LHCN-M2 (cell line): ENCODE measurements at regions not wholly inside any gene's neighbourhood (a gene's known extent, or its start where the extent isn't known, plus 50 kb on each side); places are given as distances from the start of the nearest gene placed in this dataset.

ENCODE experiments used
- DNase-seq: peaks from one replicate; pipeline ENCODE4 v3.0.0-alpha.2; 2012; ENCODE audit warnings: low read depth

DNA sequence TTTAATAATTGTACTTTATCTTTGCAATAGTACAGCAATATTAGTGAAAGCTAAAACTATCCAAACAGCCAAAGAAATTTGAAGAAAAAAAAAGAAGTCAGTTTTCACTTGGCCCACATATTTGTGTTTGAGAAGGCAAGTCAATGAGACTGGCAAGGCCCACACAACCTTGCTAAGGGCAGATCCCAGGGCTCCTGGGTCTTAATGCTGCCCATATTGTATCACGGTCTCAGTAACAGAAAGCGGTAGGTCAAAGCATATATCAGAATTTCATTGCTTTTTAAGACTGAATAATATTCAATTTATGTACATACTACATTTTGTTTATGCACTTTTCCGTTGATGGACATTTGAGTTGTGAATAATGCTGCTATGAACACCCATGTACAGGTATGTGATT, 262.0 kb upstream of the TOPAZ1 start:
- DNase-seq: no peak

DNA sequence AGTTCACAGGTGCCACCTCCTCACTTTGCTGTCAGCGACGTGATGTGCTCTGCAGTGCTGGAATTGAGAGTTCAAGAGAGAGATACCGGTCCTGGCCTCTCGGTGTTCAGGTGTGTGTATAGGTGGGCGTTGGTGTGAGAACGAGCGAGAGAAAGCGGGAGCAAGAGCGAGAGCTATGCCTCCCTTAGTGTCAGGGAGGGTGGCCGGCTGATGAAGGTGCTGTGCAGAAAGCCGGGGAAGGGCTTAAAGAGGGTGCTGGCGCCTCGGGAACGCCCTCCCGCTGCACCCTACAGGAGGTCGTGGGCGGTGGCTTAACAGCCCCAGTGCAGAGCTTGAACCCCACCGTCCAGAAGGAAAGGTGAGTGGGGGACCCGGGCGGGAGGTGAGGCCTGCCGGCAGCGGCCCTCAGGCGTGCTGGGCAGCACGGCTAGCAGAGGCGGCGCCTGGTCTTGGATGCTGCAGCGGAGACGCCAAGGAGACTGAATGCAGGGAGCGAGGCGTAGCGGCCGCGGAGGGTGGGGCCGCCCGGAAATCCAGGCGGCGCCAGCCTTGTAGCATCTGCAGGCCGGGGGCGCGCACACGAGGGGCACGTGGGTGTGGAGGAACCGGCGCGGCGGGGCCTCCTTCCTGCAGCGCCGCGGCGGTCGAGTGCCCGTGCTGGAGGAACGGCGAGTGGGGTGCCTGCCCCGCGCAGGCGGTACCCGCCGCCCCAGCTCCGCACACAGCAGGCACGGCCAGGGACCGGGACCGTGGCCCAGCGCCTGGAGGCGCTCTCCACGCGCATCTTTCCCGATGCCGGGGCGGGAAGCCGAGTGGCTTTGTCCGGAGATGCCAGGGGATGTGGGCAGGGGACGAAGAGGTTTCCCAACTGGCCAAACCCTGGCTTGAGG, 246.8 kb upstream of the TOPAZ1 start:
- DNase-seq: peak; percentile 51

DNA sequence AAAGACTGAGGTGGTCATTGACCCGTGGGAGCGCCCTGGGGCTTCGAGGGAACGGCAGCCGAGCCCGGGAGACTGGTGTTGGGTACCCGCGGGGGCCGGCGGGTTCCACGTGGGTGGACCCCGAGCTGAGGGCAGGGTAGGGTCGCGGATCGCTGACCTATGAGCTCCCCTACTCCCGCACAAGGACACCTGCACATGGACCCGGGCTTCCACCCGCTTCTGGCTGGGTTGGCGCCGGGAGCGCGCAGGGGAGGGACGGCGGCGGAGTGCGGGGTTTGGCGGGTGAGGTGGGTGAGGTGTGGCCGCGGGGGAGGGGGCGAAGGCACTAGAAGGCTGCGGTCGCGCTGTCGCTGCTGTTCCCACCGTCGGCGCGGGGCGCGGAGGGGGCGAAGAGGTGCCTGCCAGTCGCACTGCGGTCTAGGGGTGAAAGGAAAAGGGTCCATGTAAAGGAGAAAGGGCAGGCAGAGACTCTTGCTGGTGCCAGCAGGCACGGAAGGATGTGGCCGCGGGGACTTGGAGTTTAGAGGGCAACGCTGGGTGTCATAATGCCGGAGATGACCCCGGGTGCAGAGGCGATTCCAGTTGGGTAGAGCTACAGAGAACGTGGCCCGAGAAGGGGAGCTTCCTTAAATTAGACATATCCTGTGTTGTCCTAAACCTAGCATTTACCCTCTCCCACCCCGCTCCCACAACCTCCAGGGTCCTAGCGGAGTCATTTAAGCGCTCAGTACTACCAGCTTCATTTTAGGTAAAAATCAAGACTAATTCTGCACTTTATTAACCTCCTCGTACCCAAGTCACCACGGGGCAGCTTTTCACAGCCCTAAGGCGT, 245.9 kb upstream of the TOPAZ1 start:
- DNase-seq: no peak

DNA sequence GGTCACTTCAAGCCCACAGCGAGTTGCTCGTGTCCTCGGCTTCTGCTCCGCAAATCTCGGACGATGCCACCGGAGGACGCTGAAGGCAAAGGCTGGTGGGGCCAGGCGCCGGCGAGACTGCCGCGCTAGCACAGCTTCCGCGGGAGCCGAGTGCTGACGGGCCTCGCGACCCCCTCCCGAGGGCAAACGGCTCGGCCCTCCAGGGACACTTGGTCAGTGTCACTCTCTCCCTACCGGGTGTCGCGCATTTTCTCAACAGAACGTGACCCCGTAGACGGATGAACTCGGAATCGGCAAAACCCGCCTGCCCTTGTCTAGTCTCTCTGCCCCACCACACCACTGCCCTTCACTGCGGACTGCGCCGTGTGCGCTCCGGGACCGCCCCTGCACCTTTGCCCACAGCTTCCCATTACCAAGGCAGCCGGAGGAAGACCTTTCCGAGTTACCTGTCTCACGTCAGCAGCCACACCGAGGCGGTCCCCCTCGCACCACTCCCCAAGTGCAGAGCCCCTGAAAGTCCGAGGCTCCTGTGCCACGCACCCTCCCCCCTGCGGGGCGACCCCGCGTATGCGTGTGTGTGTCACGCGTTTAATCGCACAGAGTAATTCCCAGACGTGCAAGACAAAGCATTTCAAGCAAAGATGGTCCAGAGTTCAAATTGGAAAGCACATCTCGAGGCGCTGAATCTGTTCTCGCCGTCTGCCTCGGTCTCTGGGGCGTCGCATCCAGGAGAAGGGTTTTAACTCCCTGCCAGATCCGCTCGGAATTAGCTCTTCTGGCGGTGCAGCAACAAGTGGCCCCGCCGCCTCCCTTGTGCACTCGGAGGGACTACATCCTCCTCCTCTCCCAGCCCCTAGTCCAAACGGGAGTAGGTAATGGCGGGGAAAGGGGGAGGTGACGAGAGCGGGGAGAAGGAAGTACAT, 245.0 kb upstream of the TOPAZ1 start:
- peak; percentile 61 for DNase-seq

DNA sequence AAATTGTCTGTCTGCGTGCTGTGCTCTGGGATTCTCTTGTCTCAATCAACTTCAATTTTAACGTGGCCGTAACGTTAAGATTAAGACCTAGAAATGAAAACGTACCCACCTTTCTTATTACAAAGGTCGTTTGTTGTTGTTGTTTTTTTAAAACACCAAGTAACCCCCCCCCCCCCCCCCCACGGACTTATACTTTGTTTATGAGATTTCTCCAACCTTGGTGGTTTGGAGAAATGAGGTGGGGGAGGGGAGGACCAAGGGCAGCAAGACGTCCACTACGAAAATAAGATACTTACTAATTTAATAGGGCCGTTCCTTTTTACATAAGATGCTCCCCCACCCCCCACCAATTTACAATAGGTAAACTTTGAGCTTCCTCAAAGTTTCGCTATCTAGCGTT, 244.4 kb upstream of the TOPAZ1 start:
- no peak for DNase-seq

DNA sequence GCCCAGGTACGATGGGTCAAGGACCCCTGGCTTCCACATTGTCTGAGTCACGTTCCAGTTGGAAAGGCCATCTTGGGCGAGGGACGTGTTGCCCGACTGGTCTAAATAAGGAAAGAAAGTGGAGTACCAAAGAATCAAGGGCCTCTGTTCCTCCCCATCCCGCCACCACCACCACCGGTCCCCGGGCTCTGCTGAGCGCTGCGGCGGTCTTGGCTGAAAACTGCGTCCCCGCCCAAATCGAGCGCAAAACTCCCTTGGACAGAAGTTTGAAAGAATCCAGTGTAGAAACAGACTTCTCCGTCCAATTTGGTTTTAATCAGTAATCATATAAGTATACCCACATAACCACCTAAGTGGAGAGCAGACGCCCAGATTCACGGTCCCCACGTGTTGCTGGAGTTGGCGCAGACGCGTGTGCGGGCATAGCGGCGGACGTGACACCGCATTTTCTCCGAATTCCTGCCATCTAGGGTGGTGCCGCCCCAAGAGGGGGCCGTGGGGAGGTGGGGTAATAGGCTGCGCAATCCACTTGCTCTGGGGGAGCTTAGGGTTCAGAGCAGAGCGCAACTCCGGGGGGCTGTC, 243.8 kb upstream of the TOPAZ1 start:
- DNase-seq: no peak

GRCh38 chr3:43998370-43998835, 243.3 kb upstream of the TOPAZ1 start:
- no peak for DNase-seq

GRCh38 chr3:43998836-43999727, 242.6 kb upstream of the TOPAZ1 start:
- DNase-seq: peak; percentile 68

- no peak for DNase-seq
These were observed 241.9 kb upstream of the TOPAZ1 start for GRCh38 chr3:43999728-44000319.

DNA sequence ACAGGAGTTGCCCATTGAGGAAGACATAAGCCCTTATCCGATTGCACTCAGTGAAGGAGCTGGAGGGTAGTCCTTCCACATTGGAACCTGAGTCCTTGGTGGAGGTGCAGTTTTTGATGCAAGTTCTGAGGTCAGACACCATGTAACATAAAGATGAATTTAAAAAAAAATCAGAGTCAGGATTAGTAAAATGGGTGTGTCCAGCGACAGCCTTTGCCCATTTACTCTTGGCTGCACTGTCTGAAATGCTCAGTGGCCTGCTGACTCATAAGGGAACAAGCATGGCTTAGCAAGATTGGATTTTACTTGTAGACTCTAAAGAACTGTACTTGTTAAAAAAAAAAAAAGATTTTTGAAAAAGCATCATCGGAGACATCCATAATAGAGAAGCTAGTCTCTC, 241.1 kb upstream of the TOPAZ1 start:
- peak; percentile 63 for DNase-seq

- no peak for DNase-seq
These were observed 240.6 kb upstream of the TOPAZ1 start for GRCh38 chr3:44001072-44001471.

DNA sequence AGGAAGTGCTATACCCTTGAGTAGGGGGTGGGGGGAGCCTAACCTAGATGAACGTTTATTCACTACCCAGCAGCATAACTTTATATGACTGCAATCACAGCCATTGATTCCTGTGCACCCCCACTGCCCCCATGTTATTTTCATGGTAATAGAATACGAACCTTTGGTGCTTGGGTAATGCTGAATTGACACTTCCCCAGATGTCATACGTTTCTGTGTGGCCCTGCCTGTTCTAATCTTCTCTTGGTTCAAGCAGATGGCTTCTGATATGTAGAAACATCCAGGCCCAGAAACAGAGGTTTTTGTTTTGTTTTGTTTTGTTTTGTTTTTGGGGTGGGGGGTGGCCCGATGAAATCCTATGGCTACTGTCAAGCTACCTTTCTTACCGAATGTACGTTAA, 237.9 kb upstream of the TOPAZ1 start:
- no peak for DNase-seq

- no peak for DNase-seq
These were observed 230.0 kb upstream of the TOPAZ1 start for GRCh38 chr3:44011680-44012079.

DNA sequence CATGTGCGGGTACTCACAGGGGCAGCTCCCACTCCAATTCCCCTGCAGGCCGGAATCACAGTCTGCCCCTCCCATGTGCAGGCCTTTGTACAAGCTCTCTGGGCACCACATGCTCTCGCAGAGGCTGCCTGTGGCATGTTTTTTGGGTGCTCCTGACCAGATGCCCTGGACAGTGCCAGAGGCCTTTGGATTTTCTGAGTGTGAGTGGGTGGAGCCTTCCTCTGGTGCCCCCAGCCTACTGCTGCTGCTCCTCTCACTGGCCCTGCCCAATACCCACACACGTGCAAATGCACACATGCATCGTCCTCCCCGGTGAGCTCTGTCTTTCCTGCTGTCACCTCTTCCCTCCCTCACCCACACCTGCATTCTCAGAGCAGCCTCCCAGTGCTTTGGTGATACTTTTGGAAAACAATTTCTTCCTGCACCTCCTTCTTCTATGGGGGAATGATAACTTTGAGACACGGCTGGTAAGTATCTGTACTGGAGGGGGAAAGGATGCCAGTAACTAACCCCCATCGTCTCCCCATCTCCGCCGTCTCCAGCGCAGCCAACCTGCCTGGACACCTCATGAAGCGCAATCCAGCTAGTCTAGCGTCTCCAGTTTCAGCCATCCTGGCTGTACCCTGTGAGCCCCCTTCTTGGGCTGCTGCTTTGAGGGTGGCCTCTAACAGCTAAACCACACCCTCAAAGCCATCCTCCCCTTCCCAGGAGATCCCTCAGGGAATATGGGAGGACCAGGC, 229.4 kb upstream of the TOPAZ1 start:
- no peak for DNase-seq

GRCh38 chr3:44013967-44014366, 227.7 kb upstream of the TOPAZ1 start:
- no peak for DNase-seq

DNA sequence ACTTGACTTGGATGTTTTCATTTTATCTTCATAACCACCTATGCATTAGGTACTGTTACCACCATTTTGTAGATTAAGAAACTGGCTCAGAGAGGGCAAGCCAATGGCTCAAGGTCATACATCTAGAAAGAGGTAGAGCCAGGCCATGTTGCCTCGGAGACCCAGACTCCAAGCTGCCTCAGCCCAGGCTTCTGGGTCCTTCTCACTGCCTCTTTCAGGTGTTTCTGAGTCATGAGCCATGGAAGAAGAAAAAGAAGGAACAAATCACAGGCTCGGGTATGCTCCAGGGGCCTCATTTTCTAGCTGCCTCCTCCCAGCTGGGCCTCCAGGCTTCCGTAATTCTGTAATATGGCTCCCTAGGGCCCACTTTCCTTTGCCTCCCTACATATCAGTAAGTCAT, 226.5 kb upstream of the TOPAZ1 start:
- DNase-seq: no peak

DNA sequence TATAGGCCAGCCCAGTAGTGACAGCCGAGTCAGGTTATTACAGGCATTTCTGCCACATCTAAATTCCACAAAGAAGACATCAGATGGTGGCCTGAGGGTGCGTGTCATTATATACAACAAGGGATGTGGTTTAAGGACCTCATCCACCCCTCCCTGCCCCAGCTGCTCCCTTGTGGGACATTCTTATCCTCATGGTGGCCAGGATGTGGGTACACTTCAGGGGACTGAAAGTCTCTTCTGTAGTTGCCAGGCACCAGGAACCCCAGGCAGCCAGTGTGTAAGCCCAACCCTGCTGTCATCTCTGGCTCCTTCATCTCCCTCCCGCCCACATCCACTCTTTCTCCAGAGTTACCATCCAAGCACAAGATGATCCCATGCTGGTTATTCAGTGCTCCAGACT, 224.9 kb upstream of the TOPAZ1 start:
- no peak for DNase-seq

DNA sequence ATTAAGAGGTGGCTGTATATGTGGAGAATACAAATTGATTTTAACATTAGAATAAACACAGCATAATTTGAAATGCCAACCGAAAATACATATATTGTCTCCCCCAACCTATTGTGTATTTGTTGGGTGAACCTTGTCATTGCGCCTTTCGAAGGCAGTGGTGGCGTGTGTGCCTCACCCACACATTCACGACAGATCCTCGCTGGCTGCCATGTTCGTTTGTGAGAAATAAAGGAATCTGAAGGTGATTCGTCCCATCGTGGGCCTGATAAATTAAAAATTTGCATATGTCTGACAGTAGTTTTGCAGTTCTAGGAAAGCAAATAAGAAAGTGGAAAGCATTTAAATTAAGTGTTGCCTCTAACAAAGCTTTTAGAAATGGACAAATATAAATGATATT, 222.8 kb upstream of the TOPAZ1 start:
- no peak for DNase-seq

GRCh38 chr3:44019736-44020135, 221.9 kb upstream of the TOPAZ1 start:
- DNase-seq: peak; percentile 57
